ENCODE measurements at regions not wholly inside any gene's neighbourhood (a gene's known extent, or its start where the extent isn't known, plus 50 kb on each side); places are given as distances from the start of the nearest gene placed in this dataset.

DNA sequence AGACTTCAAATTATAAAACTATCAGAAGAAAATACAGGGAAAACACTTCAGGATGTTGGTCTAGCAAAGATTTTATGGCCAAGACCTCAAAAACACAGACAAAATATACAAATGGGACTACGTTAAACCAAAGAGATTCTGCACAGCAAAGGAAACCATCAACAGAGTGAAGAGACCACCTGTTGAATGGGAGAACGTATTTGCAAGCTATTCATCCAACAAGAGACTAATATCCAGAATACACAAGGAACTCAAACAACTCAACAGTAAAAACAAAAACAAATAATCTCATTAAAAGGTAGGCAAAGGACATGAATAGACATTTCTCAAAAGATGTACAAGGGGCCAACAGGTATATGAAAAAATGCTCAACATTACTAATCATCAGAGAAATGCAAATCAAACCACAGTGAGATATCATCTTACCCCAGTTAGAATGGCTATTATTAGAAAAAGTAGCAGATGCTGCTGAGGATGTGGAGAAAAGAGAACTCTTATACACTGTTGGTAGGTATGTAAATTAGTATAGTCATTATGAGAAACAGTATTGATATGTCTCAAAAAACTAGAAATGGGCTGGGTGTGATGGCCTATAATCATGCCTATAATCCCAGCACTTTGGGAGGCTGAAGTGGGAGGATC lies 112.6 kb downstream of the LRIG2 start:
- Histone ChIP-seq H4K5ac (ENCODE audit: insufficient read length, low read depth, low read length) (no peak overlapping the region), H2AFZ (ENCODE audit: low read length) (no peak overlapping the region), H3K4ac (ENCODE audit: low read depth, low read length) (no peak overlapping the region), H2BK20ac (ENCODE audit: low read depth, low read length, poor library complexity, severe bottlenecking) (no peak overlapping the region), H3K4me1 (ENCODE audit: insufficient read depth, low read length) (no peaks in the 10 kb centered on the region), H3K27me3 (ENCODE audit: insufficient read depth, low read length) (no peaks in the 10 kb centered on the region), H3K9me3 (ENCODE audit: control insufficient read depth, low read depth, low read length) (no peaks in the 10 kb centered on the region), H3K4me2 (ENCODE audit: insufficient read depth, insufficient read length, low read length) (no peak overlapping the region), H3K79me1 (ENCODE audit: insufficient read depth, low read depth, low read length, poor library complexity, severe bottlenecking) (no peaks in the 10 kb centered on the region), H3K9ac (ENCODE audit: extremely low read depth, insufficient read length, low read length) (no peak overlapping the region), H3K27ac (ENCODE audit: insufficient read length, low read depth, low read length) (no peak overlapping the region), H3K56ac (ENCODE audit: insufficient read length, low read depth, low read length) (no peak overlapping the region), H4K91ac (ENCODE audit: insufficient read length, low read depth, low read length) (no peak overlapping the region), H2BK120ac (ENCODE audit: low read depth, low read length, poor library complexity, severe bottlenecking) (no peak overlapping the region), H3K14ac (ENCODE audit: insufficient read depth, low read length) (no peak overlapping the region), H2BK5ac (ENCODE audit: insufficient read length, low read length) (no peak overlapping the region), H3T11ph (ENCODE audit: low read length) (no peak overlapping the region), H2BK15ac (ENCODE audit: low read depth, low read length) (no peak overlapping the region), H4K8ac (replicated peaks; ENCODE audit: insufficient read length, low read depth, low read length) (no peak overlapping the region), H2BK12ac (ENCODE audit: insufficient read length, low read depth, low read length) (no peak overlapping the region), H4K20me1 (ENCODE audit: control insufficient read depth, insufficient read depth, insufficient read length) (no peaks in the 10 kb centered on the region), H3K23ac (ENCODE audit: insufficient read length, low read depth, low read length) (no peak overlapping the region), H3K79me2 (ENCODE audit: insufficient read depth, low read length) (no peaks in the 10 kb centered on the region), H2AK5ac (ENCODE audit: insufficient read length, low read length) (no peak overlapping the region), H3K23me2 (ENCODE audit: insufficient read length, low read depth, low read length, poor library complexity, severe bottlenecking) (no peaks in the 10 kb centered on the region), H3K18ac (ENCODE audit: insufficient read length, low read depth, low read length) (no peak overlapping the region)
- Mint-ChIP-seq H3K4me3 (no peak overlapping the region), H3K9me3 (peaks cover 0 to 4% of the 10 kb centered on the region in 2 experiments; a peak in 2 of 5 replicates), H3K4me1 (0 out of 4 replicates have a peak, but pooled peaks cover 0 to 4% of the 10 kb centered on the region in 2 experiments), H3K27ac (no peak overlapping the region), H3K27me3 (ENCODE audit: low read depth) (no peaks in the 10 kb centered on the region), H3K36me3 (ENCODE audit: insufficient read depth in 1 of 3, low read depth in 3 of 3) (no peaks in the 10 kb centered on the region)
- TF ChIP-seq, protein P1, sequence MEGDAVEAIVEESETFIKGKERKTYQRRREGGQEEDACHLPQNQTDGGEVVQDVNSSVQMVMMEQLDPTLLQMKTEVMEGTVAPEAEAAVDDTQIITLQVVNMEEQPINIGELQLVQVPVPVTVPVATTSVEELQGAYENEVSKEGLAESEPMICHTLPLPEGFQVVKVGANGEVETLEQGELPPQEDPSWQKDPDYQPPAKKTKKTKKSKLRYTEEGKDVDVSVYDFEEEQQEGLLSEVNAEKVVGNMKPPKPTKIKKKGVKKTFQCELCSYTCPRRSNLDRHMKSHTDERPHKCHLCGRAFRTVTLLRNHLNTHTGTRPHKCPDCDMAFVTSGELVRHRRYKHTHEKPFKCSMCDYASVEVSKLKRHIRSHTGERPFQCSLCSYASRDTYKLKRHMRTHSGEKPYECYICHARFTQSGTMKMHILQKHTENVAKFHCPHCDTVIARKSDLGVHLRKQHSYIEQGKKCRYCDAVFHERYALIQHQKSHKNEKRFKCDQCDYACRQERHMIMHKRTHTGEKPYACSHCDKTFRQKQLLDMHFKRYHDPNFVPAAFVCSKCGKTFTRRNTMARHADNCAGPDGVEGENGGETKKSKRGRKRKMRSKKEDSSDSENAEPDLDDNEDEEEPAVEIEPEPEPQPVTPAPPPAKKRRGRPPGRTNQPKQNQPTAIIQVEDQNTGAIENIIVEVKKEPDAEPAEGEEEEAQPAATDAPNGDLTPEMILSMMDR (conservative IDR thresholded peaks at IDR 0.05), result no peak
- WGBS (ENCODE audit: extremely low coverage, insufficient read length, low lambda C conversion rate), result no CpG with 5 or more reads among the region's 2 CpGs
- no peak for DNase-seq
